ENCODE measurements at regions not wholly inside any gene's neighbourhood (a gene's known extent, or its start where the extent isn't known, plus 50 kb on each side); places are given as distances from the start of the nearest gene placed in this dataset.

GRCh38 chr5:12477554-12477953 is 573.3 kb upstream of the CTNND2 start:
- TF ChIP-seq CTCF (IDR thresholded peaks at IDR 0.05; ENCODE audit: poor library complexity) (no peak), EZH2phosphoT487 (IDR thresholded peaks at IDR 0.05; ENCODE audit: low read depth, severe bottlenecking, unreplicated experiment) (no peak)

Data from hepatocyte (in vitro differentiated cells).